ENCODE measurements at regions not wholly inside any gene's neighbourhood (a gene's known extent, or its start where the extent isn't known, plus 50 kb on each side); places are given as distances from the start of the nearest gene placed in this dataset.

DNA sequence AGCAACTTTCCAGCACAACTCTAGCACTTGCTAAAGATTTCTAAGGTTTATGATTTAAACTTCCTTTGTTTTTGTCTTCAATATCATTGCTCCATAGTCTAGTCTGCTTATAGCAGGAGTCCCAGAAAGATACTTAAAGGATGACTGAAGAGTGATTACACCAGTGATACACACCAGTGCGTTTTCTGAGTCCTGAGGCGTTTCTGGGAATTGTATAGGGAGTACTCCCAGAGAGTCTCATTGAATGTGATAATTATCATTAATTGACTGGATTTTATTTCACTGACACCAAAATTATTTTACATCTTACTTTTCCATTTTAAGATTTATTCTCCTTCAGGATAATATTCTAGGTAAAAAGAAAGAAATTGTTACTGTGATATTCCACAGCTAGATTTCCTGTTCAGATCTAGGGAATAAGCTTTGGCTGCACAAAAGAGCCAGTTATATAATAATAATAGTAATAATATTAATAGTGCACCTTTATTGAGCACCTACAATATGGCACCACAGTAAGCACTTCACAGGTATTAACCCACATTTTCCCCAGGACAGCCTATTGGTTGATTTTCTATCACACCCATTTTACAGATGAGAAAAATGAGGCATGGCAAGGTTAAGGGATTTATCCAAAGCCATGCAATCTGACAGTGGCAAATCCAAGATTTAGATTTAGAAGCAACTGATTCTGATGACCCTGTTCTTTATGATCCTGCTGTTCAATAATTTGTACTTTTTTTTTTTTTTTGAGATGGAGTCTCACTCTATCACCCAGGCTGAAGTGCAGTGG lies 62.6 kb downstream of the IRX5 start:
- Histone ChIP-seq H3K27ac (no peak overlapping the region), H3K4me1 (no peaks in the 10 kb centered on the region), H3K27me3 (peaks cover 46% of the 10 kb centered on the region), H3K4me3 (no peak overlapping the region), H3K36me3 (no peaks in the 10 kb centered on the region), H3K9me3 (no peaks in the 10 kb centered on the region)
- no peak for ATAC-seq
- TF ChIP-seq POLR2AphosphoS5 (IDR thresholded peaks at IDR 0.05): no peak
- TF ChIP-seq POLR2A (IDR thresholded peaks at IDR 0.05): no peak
- TF ChIP-seq EP300 (IDR thresholded peaks at IDR 0.05): no peak
- TF ChIP-seq, protein P1, sequence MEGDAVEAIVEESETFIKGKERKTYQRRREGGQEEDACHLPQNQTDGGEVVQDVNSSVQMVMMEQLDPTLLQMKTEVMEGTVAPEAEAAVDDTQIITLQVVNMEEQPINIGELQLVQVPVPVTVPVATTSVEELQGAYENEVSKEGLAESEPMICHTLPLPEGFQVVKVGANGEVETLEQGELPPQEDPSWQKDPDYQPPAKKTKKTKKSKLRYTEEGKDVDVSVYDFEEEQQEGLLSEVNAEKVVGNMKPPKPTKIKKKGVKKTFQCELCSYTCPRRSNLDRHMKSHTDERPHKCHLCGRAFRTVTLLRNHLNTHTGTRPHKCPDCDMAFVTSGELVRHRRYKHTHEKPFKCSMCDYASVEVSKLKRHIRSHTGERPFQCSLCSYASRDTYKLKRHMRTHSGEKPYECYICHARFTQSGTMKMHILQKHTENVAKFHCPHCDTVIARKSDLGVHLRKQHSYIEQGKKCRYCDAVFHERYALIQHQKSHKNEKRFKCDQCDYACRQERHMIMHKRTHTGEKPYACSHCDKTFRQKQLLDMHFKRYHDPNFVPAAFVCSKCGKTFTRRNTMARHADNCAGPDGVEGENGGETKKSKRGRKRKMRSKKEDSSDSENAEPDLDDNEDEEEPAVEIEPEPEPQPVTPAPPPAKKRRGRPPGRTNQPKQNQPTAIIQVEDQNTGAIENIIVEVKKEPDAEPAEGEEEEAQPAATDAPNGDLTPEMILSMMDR (IDR thresholded peaks at IDR 0.05): no peak
- WGBS, 2 donors (ENCODE audit: low coverage in 1 of 2): 45 to 51% methylated on average over 2 of the region's 2 CpGs

DNA sequence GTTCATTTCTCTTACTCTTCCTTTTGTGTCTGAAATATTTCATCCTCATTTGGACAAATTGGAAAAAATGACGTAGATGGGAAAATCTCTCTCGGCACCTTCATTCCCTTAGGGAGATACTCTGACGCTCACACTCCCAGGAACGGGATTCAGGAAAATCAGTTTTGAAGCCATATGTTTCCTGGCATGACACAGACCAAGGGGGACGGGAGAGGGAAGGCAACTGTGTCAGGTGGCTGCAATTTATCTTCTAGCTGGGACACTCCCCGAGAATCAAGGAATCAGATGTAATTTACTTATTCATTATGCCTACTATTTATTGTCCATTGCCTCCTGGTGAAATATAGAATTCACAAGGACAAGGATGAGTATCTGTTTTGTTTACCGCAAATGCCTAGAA lies 65.5 kb downstream of the IRX5 start:
- Histone ChIP-seq H3K9me3 (no peaks in the 10 kb centered on the region), H3K4me3 (no peak overlapping the region), H3K4me1 (no peaks in the 10 kb centered on the region), H3K27me3 (peaks cover 59% of the 10 kb centered on the region), H3K36me3 (no peaks in the 10 kb centered on the region), H3K27ac (no peak overlapping the region)
- no peak for ATAC-seq
- 55 to 79% methylated on average over 6 to 7 of the region's 7 CpGs for WGBS, 2 donors (ENCODE audit: low coverage in 1 of 2)
- no peak for TF ChIP-seq EP300 (IDR thresholded peaks at IDR 0.05)
- TF ChIP-seq, protein P1 (IDR thresholded peaks at IDR 0.05): no peak
- TF ChIP-seq POLR2A (IDR thresholded peaks at IDR 0.05): no peak
- no peak for TF ChIP-seq POLR2AphosphoS5 (IDR thresholded peaks at IDR 0.05)

DNA sequence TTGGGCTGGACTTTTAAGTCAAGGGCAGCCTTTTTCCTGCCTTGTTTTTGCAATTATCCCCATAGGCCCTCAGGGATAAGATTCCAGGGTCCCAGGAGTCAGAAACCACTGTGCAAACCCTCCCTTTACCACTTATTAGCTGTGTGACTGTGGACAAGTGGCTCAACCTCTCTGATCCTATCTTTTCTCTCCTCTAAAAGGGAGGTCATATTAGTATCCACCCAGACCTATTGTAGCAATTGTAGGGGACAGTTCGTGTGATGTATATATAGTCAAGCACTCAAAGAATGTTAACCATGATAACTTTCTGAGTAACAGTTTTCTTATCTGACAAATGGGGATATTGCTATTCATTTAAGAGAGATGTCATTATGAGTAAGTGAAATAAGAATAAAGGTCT lies 68.2 kb downstream of the IRX5 start:
- WGBS, 2 donors (ENCODE audit: low coverage in 1 of 2): 6 to 17% methylated on average over 1 of the region's 1 CpG
- no peaks in the 10 kb centered on the region for H3K4me1 ChIP-seq
- no peak overlapping the region for H3K4me3 ChIP-seq
- H3K9me3 ChIP-seq: no peaks in the 10 kb centered on the region
- no peak overlapping the region for H3K27ac ChIP-seq
- ATAC-seq: no peak
- no peaks in the 10 kb centered on the region for H3K36me3 ChIP-seq
- TF ChIP-seq, protein P1 (IDR thresholded peaks at IDR 0.05): no peak
- TF ChIP-seq POLR2A (IDR thresholded peaks at IDR 0.05) (no peak), EP300 (IDR thresholded peaks at IDR 0.05) (no peak)
- H3K27me3 ChIP-seq: peaks cover 67% of the 10 kb centered on the region

DNA sequence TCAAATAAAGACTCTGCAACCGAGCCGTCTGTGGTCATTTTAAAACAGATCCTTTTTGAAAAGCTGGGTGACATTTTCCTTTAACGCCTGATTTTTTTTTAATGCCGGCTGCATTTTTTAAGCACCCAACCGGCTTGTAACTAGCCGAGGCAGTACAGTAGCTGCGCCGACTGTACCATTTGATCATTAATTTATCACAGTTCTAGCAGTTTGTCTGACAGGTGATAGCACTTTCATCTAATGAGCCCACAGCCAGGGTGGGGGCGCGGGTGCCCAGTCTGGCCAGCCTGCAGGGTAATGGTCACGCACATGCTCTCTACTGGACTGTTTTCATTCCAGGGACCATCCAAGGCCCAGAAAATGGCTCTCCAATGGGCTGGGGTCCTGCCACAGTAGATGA lies 68.8 kb downstream of the IRX5 start:
- TF ChIP-seq EP300 (IDR thresholded peaks at IDR 0.05) (no peak), POLR2AphosphoS5 (IDR thresholded peaks at IDR 0.05) (no peak)
- TF ChIP-seq, protein P1 (IDR thresholded peaks at IDR 0.05): no peak
- peaks cover 73% of the 10 kb centered on the region for H3K27me3 ChIP-seq
- no peaks in the 10 kb centered on the region for H3K9me3 ChIP-seq
- H3K27ac ChIP-seq: no peak overlapping the region
- no peak overlapping the region for H3K4me3 ChIP-seq
- no peaks in the 10 kb centered on the region for H3K4me1 ChIP-seq
- no peak for ATAC-seq
- H3K36me3 ChIP-seq: no peaks in the 10 kb centered on the region
- WGBS, 2 donors (ENCODE audit: low coverage in 1 of 2): 38 to 41% methylated on average over 8 of the region's 11 CpGs

DNA sequence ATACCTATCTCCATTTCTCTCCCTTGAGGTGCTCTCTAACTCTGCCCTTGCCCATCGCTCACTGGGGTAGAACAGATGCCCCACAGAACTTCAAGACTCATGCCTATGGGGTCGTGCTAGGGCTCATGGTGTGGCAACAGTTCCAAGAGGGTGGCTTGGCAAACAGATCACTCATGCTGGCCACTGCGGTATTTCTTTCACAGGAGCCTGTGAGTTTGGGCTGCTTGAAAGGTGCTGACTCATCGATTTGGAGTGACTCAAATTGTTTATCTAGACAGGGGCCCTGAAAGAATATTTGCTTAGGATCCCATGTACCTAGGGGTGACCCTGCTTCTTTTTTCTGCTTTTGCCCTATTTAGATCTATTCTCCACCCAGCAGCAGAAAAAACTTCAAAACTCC lies 69.9 kb downstream of the IRX5 start:
- no peak for ATAC-seq

More for the DNA sequence above, 69.9 kb downstream of the IRX5 start:
- Histone ChIP-seq H3K27ac (no peak overlapping the region), H3K9me3 (no peaks in the 10 kb centered on the region), H3K27me3 (peaks cover 76% of the 10 kb centered on the region), H3K36me3 (no peaks in the 10 kb centered on the region), H3K4me1 (no peaks in the 10 kb centered on the region), H3K4me3 (no peak overlapping the region)
- TF ChIP-seq EP300 (IDR thresholded peaks at IDR 0.05) (no peak), POLR2A (IDR thresholded peaks at IDR 0.05) (no peak), POLR2AphosphoS5 (IDR thresholded peaks at IDR 0.05) (no peak)
- TF ChIP-seq, protein P1 (IDR thresholded peaks at IDR 0.05): no peak
- 60% methylated on average over 2 to 3 of the region's 4 CpGs for WGBS, 2 donors (ENCODE audit: low coverage in 1 of 2)
